Gastroesophageal sphincter (tissue), 4 donors: ENCODE measurements at regions not wholly inside any gene's neighbourhood (a gene's known extent, or its start where the extent isn't known, plus 50 kb on each side); places are given as distances from the start of the nearest gene placed in this dataset.
"Not testable (repeated sequence)": the region's sequence is repeated elsewhere in the genome, so short reads cannot be mapped to it uniquely, and the experiment has no call there.

Experiments used
- ATAC-seq: fragments of 150-250 bp; one replicate; pipeline ENCODE4 v1.9.1; 2016; ENCODE audit warnings: mild to moderate bottlenecking, moderate library complexity
- H3K27ac ChIP-seq, 4 donors: fragments of 200-600 bp; sonication (generic) in 3 of 4; 1 replicate in 3 of 4; 2 replicates in 1 of 4; pipeline ENCODE4 v1.5.1; 2016 to 2019
- H3K27me3 ChIP-seq: fragments of 200-600 bp; sonication (generic); one replicate; pipeline ENCODE4 v1.5.1; 2019
- H3K36me3 ChIP-seq, 2 donors: fragments of 200-600 bp; sonication (generic); one replicate each; pipeline ENCODE4 v1.5.1; 2019; ENCODE audit warnings: control low read depth in 1 of 2
- H3K4me1 ChIP-seq, 3 donors: fragments of 200-600 bp; sonication (generic); 1 replicate in 2 of 3; 2 replicates in 1 of 3; pipeline ENCODE4 v1.5.1; 2016 to 2019; ENCODE audit warnings: control low read depth in 2 of 3
- H3K4me3 ChIP-seq, 2 donors: fragments of 200-600 bp; sonication (generic); one replicate each; pipeline ENCODE4 v1.5.1; 2019; ENCODE audit warnings: mild to moderate bottlenecking in 1 of 2, moderate library complexity in 1 of 2
- H3K9me3 ChIP-seq, 3 donors: fragments of 200-600 bp; sonication (generic); one replicate each; pipeline ENCODE4 v1.5.1; 2017 to 2019; ENCODE audit warnings: control low read depth in 2 of 3
- EP300 ChIP-seq: sonication (generic); formaldehyde crosslinking; IDR thresholded peaks from one replicate; pipeline ENCODE4 v1.6.1; 2017; ENCODE audit warnings: antibody characterized with exemption, mild to moderate bottlenecking
- POLR2A ChIP-seq, 2 donors: fragments of 450-650 bp; IDR thresholded peaks; one replicate each; pipeline ENCODE4 v1.6.1; 2017; ENCODE audit warnings: antibody characterized with exemption in 2 of 2, mild to moderate bottlenecking in 2 of 2, moderate library complexity in 1 of 2
- POLR2AphosphoS5 ChIP-seq: sonication (generic); formaldehyde crosslinking; IDR thresholded peaks from one replicate; pipeline ENCODE4 v1.6.1; 2017; ENCODE audit warnings: antibody characterized with exemption
- WGBS, 2 donors: methylation state at CpG; one replicate each; pipeline ENCODE4 v1.1.5; 2018; ENCODE audit warnings: low coverage in 1 of 2; 5-methylcytosine and 5-hydroxymethylcytosine counted together
- TF ChIP-seq, protein P1 (sequence below), 4 experiments: fragments of 200-600 bp in 2 of 4; fragments of 450-650 bp in 2 of 4; sonication (generic) in 1 of 4; IDR thresholded peaks; one replicate each; pipeline ENCODE4 v1.5.1; 2017 to 2019; ENCODE audit warnings: antibody characterized with exemption in 4 of 4, mild to moderate bottlenecking in 2 of 4, moderate library complexity in 2 of 4

DNA sequence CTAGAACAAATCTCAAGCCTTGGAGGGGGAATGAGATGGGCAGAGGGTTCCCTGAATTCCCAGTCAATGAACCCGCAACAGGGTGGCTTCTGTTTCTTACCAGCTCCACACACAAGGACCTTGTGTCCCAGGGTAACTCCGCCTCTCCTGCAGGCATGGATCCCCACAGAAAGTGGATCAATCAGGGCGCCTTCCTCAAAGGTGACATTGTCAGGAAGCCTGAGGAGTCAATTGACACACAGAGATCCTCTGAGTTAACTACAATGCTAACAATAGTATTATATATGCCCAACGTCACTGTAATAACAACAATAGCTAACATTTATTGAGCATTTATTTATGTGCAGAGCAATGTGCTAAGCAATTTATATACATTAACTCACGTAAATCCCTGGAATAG lies 98.8 kb downstream of the TRIM69 start:
- H3K27me3 ChIP-seq, ATAC-seq: not testable (repeated sequence)
- WGBS, 2 donors, result 75 to 82% methylated on average over 2 to 3 of the region's 5 CpGs

DNA sequence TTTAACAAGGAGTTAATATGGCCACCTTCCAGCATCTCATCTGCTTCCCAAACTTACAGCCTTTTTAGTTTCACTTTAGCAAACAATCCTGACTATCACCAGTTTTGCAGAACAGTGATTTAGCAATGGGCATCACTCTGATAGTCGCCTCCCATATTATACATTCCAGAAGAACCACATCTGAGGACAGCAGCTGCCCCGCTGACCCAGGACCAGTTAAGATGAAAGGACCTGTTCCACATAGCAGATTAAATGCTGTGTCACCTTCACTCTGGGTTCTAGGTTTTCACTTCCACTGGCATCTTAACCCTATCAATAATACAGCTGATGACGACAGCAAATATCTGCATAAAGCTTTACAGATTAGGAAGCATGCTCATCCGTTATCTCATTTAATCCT lies 99.8 kb downstream of the TRIM69 start:
- ATAC-seq, result no peak
- Histone ChIP-seq H3K36me3 (no peaks in the 10 kb centered on the region), H3K27me3 (no peaks in the 10 kb centered on the region), H3K27ac (no peak overlapping the region), H3K9me3 (no peaks in the 10 kb centered on the region), H3K4me3 (no peak overlapping the region), H3K4me1 (no peaks in the 10 kb centered on the region)
- WGBS, 2 donors, result 66 to 75% methylated on average over 4 of the region's 4 CpGs
- no peak for TF ChIP-seq POLR2A (IDR thresholded peaks at IDR 0.05)
- no peak for TF ChIP-seq EP300
- TF ChIP-seq, protein P1, sequence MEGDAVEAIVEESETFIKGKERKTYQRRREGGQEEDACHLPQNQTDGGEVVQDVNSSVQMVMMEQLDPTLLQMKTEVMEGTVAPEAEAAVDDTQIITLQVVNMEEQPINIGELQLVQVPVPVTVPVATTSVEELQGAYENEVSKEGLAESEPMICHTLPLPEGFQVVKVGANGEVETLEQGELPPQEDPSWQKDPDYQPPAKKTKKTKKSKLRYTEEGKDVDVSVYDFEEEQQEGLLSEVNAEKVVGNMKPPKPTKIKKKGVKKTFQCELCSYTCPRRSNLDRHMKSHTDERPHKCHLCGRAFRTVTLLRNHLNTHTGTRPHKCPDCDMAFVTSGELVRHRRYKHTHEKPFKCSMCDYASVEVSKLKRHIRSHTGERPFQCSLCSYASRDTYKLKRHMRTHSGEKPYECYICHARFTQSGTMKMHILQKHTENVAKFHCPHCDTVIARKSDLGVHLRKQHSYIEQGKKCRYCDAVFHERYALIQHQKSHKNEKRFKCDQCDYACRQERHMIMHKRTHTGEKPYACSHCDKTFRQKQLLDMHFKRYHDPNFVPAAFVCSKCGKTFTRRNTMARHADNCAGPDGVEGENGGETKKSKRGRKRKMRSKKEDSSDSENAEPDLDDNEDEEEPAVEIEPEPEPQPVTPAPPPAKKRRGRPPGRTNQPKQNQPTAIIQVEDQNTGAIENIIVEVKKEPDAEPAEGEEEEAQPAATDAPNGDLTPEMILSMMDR (IDR thresholded peaks at IDR 0.05), result no peak
- TF ChIP-seq POLR2AphosphoS5, result no peak

More for the DNA sequence above, 98.8 kb downstream of the TRIM69 start:
- H3K27ac ChIP-seq, H3K4me1 ChIP-seq, H3K9me3 ChIP-seq, H3K36me3 ChIP-seq, H3K4me3 ChIP-seq: not testable (repeated sequence)

DNA sequence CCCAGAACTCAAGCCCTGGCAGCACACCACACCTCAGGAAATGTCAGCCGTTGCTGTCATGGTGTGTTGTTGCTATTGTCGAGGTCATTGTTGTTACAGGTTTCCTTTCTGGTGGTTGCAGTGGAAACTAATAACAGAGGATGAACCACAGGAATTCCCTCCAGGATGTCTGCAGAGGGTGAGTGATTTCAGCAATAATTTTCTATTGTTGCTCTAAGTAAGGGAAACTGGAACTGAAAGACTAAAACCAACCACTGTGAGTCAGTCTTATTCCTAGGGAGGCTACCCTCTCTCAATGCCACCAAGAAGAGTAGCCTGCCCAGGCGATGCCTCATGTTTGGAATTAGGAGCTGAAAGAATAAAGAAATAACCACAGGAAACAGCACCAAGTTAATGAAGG lies 102.6 kb downstream of the TRIM69 start:
- 60% methylated on average over 1 to 3 of the region's 3 CpGs for WGBS, 2 donors
- ATAC-seq, H3K4me3 ChIP-seq, H3K27me3 ChIP-seq, H3K4me1 ChIP-seq, H3K36me3 ChIP-seq, H3K27ac ChIP-seq, H3K9me3 ChIP-seq: not testable (repeated sequence)

DNA sequence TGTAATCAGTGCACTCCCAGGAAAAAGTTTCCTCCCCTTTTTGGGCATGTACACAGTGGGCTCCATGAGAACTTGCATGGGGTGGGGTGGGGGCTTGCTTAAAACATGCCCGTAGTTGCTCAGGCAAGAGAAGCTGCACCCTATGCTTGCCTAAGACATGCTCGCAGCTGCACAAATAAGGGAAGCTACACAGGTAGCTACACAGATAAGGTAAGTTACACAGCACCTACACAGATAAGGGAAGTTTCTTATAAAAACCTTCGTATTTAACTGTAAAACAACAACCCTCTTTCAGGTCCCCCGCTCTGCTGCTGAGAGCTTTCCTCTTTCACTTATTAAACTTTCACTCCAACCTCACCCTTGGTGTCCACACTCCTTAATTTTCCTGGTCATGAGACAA lies 105.4 kb downstream of the TRIM69 start:
- not testable (repeated sequence) for H3K27me3 ChIP-seq, H3K27ac ChIP-seq, ATAC-seq, H3K36me3 ChIP-seq, H3K4me1 ChIP-seq, H3K9me3 ChIP-seq, H3K4me3 ChIP-seq
- WGBS, 2 donors, result 86 to 95% methylated on average over 2 to 3 of the region's 4 CpGs

DNA sequence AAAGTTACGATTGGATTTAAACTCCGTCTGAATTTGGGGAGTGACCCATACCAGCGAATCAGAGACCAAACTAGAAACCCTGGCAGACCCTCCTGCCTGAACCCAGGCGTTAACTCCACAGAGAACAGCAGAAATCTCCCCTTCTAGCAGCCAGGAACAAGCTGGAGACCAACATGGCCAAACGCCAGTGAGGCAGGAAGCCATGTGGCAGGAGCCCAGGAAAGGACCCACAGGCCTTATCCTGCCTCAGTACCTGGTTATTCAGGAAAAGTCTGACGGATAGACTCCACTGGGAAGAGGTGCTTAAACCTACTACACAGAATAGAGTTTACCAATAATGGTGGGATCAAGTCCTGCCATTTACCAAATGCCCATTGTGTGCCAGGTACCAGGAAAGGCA lies 106.6 kb downstream of the TRIM69 start:
- not testable (repeated sequence) for H3K27ac ChIP-seq, ATAC-seq, H3K4me3 ChIP-seq, H3K9me3 ChIP-seq, H3K36me3 ChIP-seq, H3K4me1 ChIP-seq, H3K27me3 ChIP-seq
- 67 to 88% methylated on average over 1 to 3 of the region's 6 CpGs for WGBS, 2 donors

DNA sequence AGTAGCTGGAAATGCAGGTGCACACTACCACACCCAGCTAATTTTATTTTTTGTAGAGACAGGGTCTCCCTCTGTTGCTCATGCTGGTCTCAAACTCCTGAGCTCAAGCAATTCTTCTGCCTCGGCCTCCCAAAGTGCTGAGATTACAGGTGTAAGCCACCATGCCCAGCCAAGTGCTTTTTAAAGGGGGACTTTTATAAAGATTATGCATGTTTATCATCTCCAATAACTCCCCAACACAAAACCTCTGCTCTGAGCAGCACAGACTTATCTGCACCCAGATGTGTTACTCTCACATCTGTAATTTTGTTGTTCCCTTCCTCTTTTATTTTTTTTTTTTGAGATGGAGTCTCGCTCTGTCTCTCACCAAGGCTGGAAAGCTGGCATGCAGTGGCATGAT lies 108.6 kb downstream of the TRIM69 start:
- not testable (repeated sequence) for H3K9me3 ChIP-seq, H3K27me3 ChIP-seq, H3K36me3 ChIP-seq, H3K4me3 ChIP-seq, ATAC-seq, H3K4me1 ChIP-seq, H3K27ac ChIP-seq
- 80 to 100% methylated on average over 1 of the region's 2 CpGs for WGBS, 2 donors

DNA sequence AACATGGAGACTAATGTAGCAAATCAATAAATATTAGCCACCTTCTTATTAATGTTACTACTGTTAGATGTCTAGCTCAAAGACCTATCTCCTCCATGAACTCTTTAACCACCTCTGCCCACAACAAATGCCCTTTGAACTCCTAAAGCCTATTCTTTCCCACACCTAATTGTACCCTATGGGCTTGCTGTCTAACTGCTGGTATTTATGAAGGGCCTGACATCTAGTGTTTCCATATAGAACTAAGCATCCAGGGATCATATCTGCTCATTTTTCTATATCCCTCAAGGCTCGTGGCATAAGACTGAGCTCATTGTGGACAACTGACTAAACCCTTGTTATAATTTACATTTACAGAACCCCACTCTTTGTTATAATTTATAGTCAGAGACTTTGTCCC lies 109.8 kb downstream of the TRIM69 start:
- WGBS, 2 donors, result no CpG with 5 or more reads among the region's 1 CpG
- H3K27me3 ChIP-seq, H3K4me1 ChIP-seq, H3K36me3 ChIP-seq, H3K4me3 ChIP-seq, H3K9me3 ChIP-seq, H3K27ac ChIP-seq, ATAC-seq: not testable (repeated sequence)

DNA sequence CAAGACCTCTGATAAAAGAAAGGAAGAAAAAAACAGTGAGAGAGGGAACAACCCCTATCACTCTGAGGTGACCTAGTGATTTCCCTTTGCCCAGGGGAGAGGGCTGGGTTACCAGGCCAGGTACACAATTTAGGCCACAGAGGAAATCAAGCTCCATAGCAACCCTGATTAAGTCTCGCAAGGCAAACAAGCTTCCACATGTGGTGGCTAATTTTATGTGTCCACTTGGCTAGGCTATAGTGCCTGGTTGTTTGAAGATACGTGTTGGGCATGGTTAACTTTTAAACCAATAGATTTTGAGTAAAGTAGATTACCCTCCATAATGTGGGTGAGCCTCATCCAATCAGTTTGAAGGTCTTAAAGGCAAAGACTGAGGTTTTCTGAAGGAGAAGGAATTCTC lies 108.9 kb upstream of the TERB2 start:
- not testable (repeated sequence) for H3K9me3 ChIP-seq, H3K36me3 ChIP-seq, H3K4me1 ChIP-seq, ATAC-seq, H3K27ac ChIP-seq, H3K27me3 ChIP-seq, H3K4me3 ChIP-seq
- 100% methylated on average over 1 of the region's 2 CpGs; no CpG with 5 or more reads in 1 of the 2 donors for WGBS, 2 donors

DNA sequence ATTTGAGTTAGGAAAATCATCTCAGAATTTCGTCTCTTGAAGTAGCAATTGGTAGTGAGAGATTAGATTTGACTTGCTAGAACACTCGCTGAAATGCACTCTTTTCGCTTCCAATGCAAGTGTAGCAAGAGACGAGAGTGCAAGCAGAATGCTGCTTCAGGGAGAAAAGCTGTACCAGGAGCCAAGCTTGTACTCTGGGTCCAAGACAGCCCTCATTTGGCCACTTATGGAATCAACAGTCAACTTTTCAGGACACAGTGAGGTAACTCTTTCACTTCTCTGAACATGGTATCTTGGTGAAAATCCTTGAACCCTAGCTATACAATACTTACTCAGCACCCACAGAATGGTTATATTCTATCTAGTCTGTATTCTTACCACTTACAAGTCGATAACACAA lies 107.6 kb upstream of the TERB2 start:
- not testable (repeated sequence) for H3K36me3 ChIP-seq

DNA sequence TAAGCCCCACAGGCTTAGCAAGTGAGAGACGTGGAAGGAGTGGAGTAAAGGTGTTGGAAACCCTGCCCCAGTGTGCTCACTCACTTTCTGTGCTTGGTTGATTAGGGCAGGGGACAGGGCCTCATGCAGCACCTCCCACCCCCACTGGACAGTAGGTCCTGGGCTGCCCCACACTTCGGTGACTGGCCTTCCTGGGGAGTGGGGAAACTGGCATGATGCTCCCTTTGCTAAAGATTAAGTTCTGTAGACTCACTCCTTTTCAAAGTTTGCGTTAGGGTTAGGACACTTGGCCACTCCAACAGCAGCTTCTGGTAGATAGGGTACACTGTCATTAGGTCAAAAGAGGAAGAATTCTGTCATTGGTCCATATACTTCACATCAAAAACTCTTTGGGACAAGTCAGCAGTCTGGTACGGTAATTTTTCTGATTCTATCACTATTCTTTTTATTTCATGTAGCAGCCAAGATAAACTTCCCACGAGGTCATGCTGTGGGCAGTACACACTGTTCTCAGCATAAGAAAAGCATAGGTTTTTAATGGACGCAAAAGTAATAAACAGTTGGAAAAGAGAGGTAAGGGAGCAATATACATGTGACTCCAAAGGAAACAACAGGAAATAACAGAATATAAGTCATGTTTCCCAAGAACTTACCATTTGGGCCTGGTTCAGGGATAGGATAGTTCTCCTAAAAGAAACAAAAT lies 106.6 kb upstream of the TERB2 start:
- not testable (repeated sequence) for H3K27me3 ChIP-seq, H3K4me3 ChIP-seq, ATAC-seq, H3K36me3 ChIP-seq, H3K4me1 ChIP-seq, H3K9me3 ChIP-seq, H3K27ac ChIP-seq
- 35 to 46% methylated on average over 4 of the region's 6 CpGs for WGBS, 2 donors

More for the DNA sequence above, 107.6 kb upstream of the TERB2 start:
- H3K9me3 ChIP-seq, H3K4me3 ChIP-seq, H3K27ac ChIP-seq, H3K27me3 ChIP-seq, H3K4me1 ChIP-seq, ATAC-seq: not testable (repeated sequence)
- 73% methylated on average over 4 of the region's 5 CpGs; no CpG with 5 or more reads in 1 of the 2 donors for WGBS, 2 donors
